ENCODE measurements at regions not wholly inside any gene's neighbourhood (a gene's known extent, or its start where the extent isn't known, plus 50 kb on each side); places are given as distances from the start of the nearest gene placed in this dataset.

- TF ChIP-seq CTCF (conservative IDR thresholded peaks at IDR 0.05; ENCODE audit: low read length) (no peak), EZH2phosphoT487 (IDR thresholded peaks at IDR 0.05; ENCODE audit: borderline replicate concordance, low read depth, low read length) (no peak)
These were observed 248.8 kb downstream of the TENT4A start for GRCh38 chr5:6961837-6962635.
